ENCODE measurements at regions not wholly inside any gene's neighbourhood (a gene's known extent, or its start where the extent isn't known, plus 50 kb on each side); places are given as distances from the start of the nearest gene placed in this dataset.

- no peaks in the 10 kb centered on the region for H3K9me2 ChIP-seq (replicated peaks; ENCODE audit: insufficient read depth, low read length)
- no peak overlapping the region for H3K27ac ChIP-seq (ENCODE audit: low read depth, low read length)
- H3K79me2 ChIP-seq (ENCODE audit: insufficient read depth, low read length): no peaks in the 10 kb centered on the region
- no peaks in the 10 kb centered on the region for H3K36me3 ChIP-seq (ENCODE audit: low read length)
- H3K9me3 ChIP-seq (ENCODE audit: insufficient read depth, low read length): no peaks in the 10 kb centered on the region
- H3K4me2 ChIP-seq (ENCODE audit: low read depth, low read length, poor library complexity, severe bottlenecking): no peak overlapping the region
- H3K9ac ChIP-seq (ENCODE audit: low read length): no peak overlapping the region
- TF ChIP-seq EZH2phosphoT487 (conservative IDR thresholded peaks at IDR 0.05; ENCODE audit: low read length) (no peak), CTCF (IDR thresholded peaks at IDR 0.05; ENCODE audit: insufficient read depth, low read length, poor library complexity, severe bottlenecking) (no peak)
- H2AFZ ChIP-seq (ENCODE audit: low read depth, low read length, severe bottlenecking): no peak overlapping the region
- no peak overlapping the region for H3K4me3 ChIP-seq (ENCODE audit: insufficient read depth, low read length, poor library complexity, severe bottlenecking)
- H3F3A ChIP-seq (ENCODE audit: insufficient read depth): no peaks in the 10 kb centered on the region
- no peaks in the 10 kb centered on the region for H3K27me3 ChIP-seq (ENCODE audit: low read length)
- H4K20me1 ChIP-seq (ENCODE audit: low read depth, low read length): no peaks in the 10 kb centered on the region
Observed at GRCh38 chr9:7640231-7640630, 159.3 kb downstream of the DMAC1 start.

GRCh38 chr9:7639471-7639870, 160.1 kb downstream of the DMAC1 start:
- Histone ChIP-seq H3K4me2 (ENCODE audit: low read depth, low read length, poor library complexity, severe bottlenecking) (no peak overlapping the region), H4K20me1 (ENCODE audit: low read depth, low read length) (no peaks in the 10 kb centered on the region), H3F3A (ENCODE audit: insufficient read depth) (no peaks in the 10 kb centered on the region), H3K27me3 (ENCODE audit: low read length) (no peaks in the 10 kb centered on the region), H3K9me2 (replicated peaks; ENCODE audit: insufficient read depth, low read length) (no peaks in the 10 kb centered on the region), H3K36me3 (ENCODE audit: low read length) (no peaks in the 10 kb centered on the region), H2AFZ (ENCODE audit: low read depth, low read length, severe bottlenecking) (no peak overlapping the region), H3K9ac (ENCODE audit: low read length) (no peak overlapping the region), H3K27ac (ENCODE audit: low read depth, low read length) (no peak overlapping the region), H3K9me3 (ENCODE audit: insufficient read depth, low read length) (no peaks in the 10 kb centered on the region), H3K4me3 (ENCODE audit: insufficient read depth, low read length, poor library complexity, severe bottlenecking) (no peak overlapping the region), H3K79me2 (ENCODE audit: insufficient read depth, low read length) (no peaks in the 10 kb centered on the region)
- TF ChIP-seq CTCF (IDR thresholded peaks at IDR 0.05; ENCODE audit: insufficient read depth, low read length, poor library complexity, severe bottlenecking) (no peak), EZH2phosphoT487 (conservative IDR thresholded peaks at IDR 0.05; ENCODE audit: low read length) (no peak)

- Histone ChIP-seq H3F3A (ENCODE audit: insufficient read depth) (no peaks in the 10 kb centered on the region), H3K36me3 (ENCODE audit: low read length) (no peaks in the 10 kb centered on the region), H3K4me3 (ENCODE audit: insufficient read depth, low read length, poor library complexity, severe bottlenecking) (no peak overlapping the region), H3K9ac (ENCODE audit: low read length) (no peak overlapping the region), H3K27me3 (ENCODE audit: low read length) (no peaks in the 10 kb centered on the region), H3K9me3 (ENCODE audit: insufficient read depth, low read length) (no peaks in the 10 kb centered on the region), H3K27ac (ENCODE audit: low read depth, low read length) (no peak overlapping the region), H3K4me2 (ENCODE audit: low read depth, low read length, poor library complexity, severe bottlenecking) (no peak overlapping the region), H3K79me2 (ENCODE audit: insufficient read depth, low read length) (no peaks in the 10 kb centered on the region), H3K9me2 (replicated peaks; ENCODE audit: insufficient read depth, low read length) (no peaks in the 10 kb centered on the region), H4K20me1 (ENCODE audit: low read depth, low read length) (no peaks in the 10 kb centered on the region), H2AFZ (ENCODE audit: low read depth, low read length, severe bottlenecking) (no peak overlapping the region)
- no peak for TF ChIP-seq CTCF (IDR thresholded peaks at IDR 0.05; ENCODE audit: insufficient read depth, low read length, poor library complexity, severe bottlenecking)
- TF ChIP-seq EZH2phosphoT487 (conservative IDR thresholded peaks at IDR 0.05; ENCODE audit: low read length): no peak
Observed at GRCh38 chr9:7636838-7637467, 162.6 kb downstream of the DMAC1 start.

All from SU-DHL-6 (cell line).